ENCODE measurements at regions not wholly inside any gene's neighbourhood (a gene's known extent, or its start where the extent isn't known, plus 50 kb on each side); places are given as distances from the start of the nearest gene placed in this dataset.

- no peaks in the 10 kb centered on the region for H3K4me1 Mint-ChIP-seq (ENCODE audit: low read depth, unreplicated experiment)
- H3K36me3 Mint-ChIP-seq (ENCODE audit: unreplicated experiment) = no peaks in the 10 kb centered on the region
- no peaks in the 10 kb centered on the region for H3K9me3 Mint-ChIP-seq (ENCODE audit: unreplicated experiment)
- peaks cover 1% of the 10 kb centered on the region for H3K27me3 Mint-ChIP-seq (ENCODE audit: unreplicated experiment)
- TF ChIP-seq CTCF (IDR thresholded peaks at IDR 0.05; ENCODE audit: partially characterized antibody, unreplicated experiment) = no peak
- no peak overlapping the region for H3K27ac Mint-ChIP-seq (ENCODE audit: unreplicated experiment)
- no peak for DNase-seq
- no peak overlapping the region for H3K4me3 Mint-ChIP-seq (ENCODE audit: unreplicated experiment)
Observed at GRCh38 chr1:56223968-56224367, 355.4 kb downstream of the PLPP3 start.

GRCh38 chr1:56222914-56223540, 356.3 kb downstream of the PLPP3 start:
- Mint-ChIP-seq H3K4me1 (ENCODE audit: low read depth, unreplicated experiment) (no peaks in the 10 kb centered on the region), H3K36me3 (ENCODE audit: unreplicated experiment) (no peaks in the 10 kb centered on the region), H3K9me3 (ENCODE audit: unreplicated experiment) (no peaks in the 10 kb centered on the region), H3K27me3 (ENCODE audit: unreplicated experiment) (peaks cover 1% of the 10 kb centered on the region), H3K4me3 (ENCODE audit: unreplicated experiment) (no peak overlapping the region), H3K27ac (ENCODE audit: unreplicated experiment) (no peak overlapping the region)
- no peak for TF ChIP-seq CTCF (IDR thresholded peaks at IDR 0.05; ENCODE audit: partially characterized antibody, unreplicated experiment)
- no peak for DNase-seq

GRCh38 chr1:56220021-56220420, 359.3 kb downstream of the PLPP3 start:
- Mint-ChIP-seq H3K36me3 (ENCODE audit: unreplicated experiment) (no peaks in the 10 kb centered on the region), H3K4me3 (ENCODE audit: unreplicated experiment) (no peak overlapping the region), H3K27me3 (ENCODE audit: unreplicated experiment) (no peaks in the 10 kb centered on the region), H3K27ac (ENCODE audit: unreplicated experiment) (no peak overlapping the region), H3K9me3 (ENCODE audit: unreplicated experiment) (no peaks in the 10 kb centered on the region), H3K4me1 (ENCODE audit: low read depth, unreplicated experiment) (no peaks in the 10 kb centered on the region)
- no peak for DNase-seq
- no peak for TF ChIP-seq CTCF (IDR thresholded peaks at IDR 0.05; ENCODE audit: partially characterized antibody, unreplicated experiment)

- Mint-ChIP-seq H3K27ac (ENCODE audit: unreplicated experiment) (no peak overlapping the region), H3K27me3 (ENCODE audit: unreplicated experiment) (no peaks in the 10 kb centered on the region), H3K36me3 (ENCODE audit: unreplicated experiment) (no peaks in the 10 kb centered on the region), H3K9me3 (ENCODE audit: unreplicated experiment) (no peaks in the 10 kb centered on the region), H3K4me3 (ENCODE audit: unreplicated experiment) (no peak overlapping the region), H3K4me1 (ENCODE audit: low read depth, unreplicated experiment) (no peaks in the 10 kb centered on the region)
- TF ChIP-seq CTCF (IDR thresholded peaks at IDR 0.05; ENCODE audit: partially characterized antibody, unreplicated experiment) = no peak
- no peak for DNase-seq
Observed at GRCh38 chr1:56218023-56218422, 361.3 kb downstream of the PLPP3 start.

- DNase-seq = no peak
- H3K36me3 Mint-ChIP-seq (ENCODE audit: unreplicated experiment) = no peaks in the 10 kb centered on the region
- no peaks in the 10 kb centered on the region for H3K27me3 Mint-ChIP-seq (ENCODE audit: unreplicated experiment)
- no peaks in the 10 kb centered on the region for H3K9me3 Mint-ChIP-seq (ENCODE audit: unreplicated experiment)
- H3K4me3 Mint-ChIP-seq (ENCODE audit: unreplicated experiment) = no peak overlapping the region
- H3K4me1 Mint-ChIP-seq (ENCODE audit: low read depth, unreplicated experiment) = no peaks in the 10 kb centered on the region
- H3K27ac Mint-ChIP-seq (ENCODE audit: unreplicated experiment) = no peak overlapping the region
- no peak for TF ChIP-seq CTCF (IDR thresholded peaks at IDR 0.05; ENCODE audit: partially characterized antibody, unreplicated experiment)
Observed at GRCh38 chr1:56216218-56216617, 363.1 kb downstream of the PLPP3 start.

All from glutamatergic neuron (in vitro differentiated cells).